Activated CD8-positive, alpha-beta T cell treated with anti-CD3 and anti-CD28 coated beads, Interleukin-2, amount 10 ng/mL, durations not matched to agents 7 days and 5 days (primary cell): ENCODE measurements at regions not wholly inside any gene's neighbourhood (a gene's known extent, or its start where the extent isn't known, plus 50 kb on each side); places are given as distances from the start of the nearest gene placed in this dataset.

Experiments used
- ATAC-seq: fragments of 150-1000 bp; cut with Tn5 transposase; one replicate; pipeline ENCODE4 v1.10.0; 2021; ENCODE audit warnings: moderate library complexity
- CTCF ChIA-PET: fragments of 350-600 bp; sonication (Branson Sonifier 250); formaldehyde crosslinking; loops from one replicate; lab custom pipeline; 2021; ENCODE audit warnings: antibody characterized with exemption; lab: Charles Lee
- POLR2A ChIA-PET: fragments of 350-600 bp; sonication (Branson Sonifier 250); formaldehyde crosslinking; loops from one replicate; lab custom pipeline; 2021; ENCODE audit warnings: antibody characterized with exemption; lab: Charles Lee
- DNase-seq: peaks from one replicate; pipeline ENCODE4 v3.0.0-alpha.2; 2020
- H3K27ac Mint-ChIP-seq: one replicate; pipeline ENCODE4 v1.8.0; 2021; ENCODE audit warnings: mild to moderate bottlenecking, mixed read lengths
- H3K27me3 Mint-ChIP-seq: one replicate; pipeline ENCODE4 v1.8.0; 2021; ENCODE audit warnings: low read depth, mixed read lengths
- H3K36me3 Mint-ChIP-seq: one replicate; pipeline ENCODE4 v1.8.0; 2021; ENCODE audit warnings: low read depth, mixed read lengths
- H3K4me1 Mint-ChIP-seq: one replicate; pipeline ENCODE4 v1.8.0; 2021; ENCODE audit warnings: low read depth, mixed read lengths
- H3K4me3 Mint-ChIP-seq: one replicate; pipeline ENCODE4 v1.8.0; 2021; ENCODE audit warnings: mild to moderate bottlenecking, mixed read lengths
- H3K9me3 Mint-ChIP-seq: one replicate; pipeline ENCODE4 v1.8.0; 2022; ENCODE audit warnings: mixed read lengths; ENCODE audit not compliant: insufficient read depth

DNA sequence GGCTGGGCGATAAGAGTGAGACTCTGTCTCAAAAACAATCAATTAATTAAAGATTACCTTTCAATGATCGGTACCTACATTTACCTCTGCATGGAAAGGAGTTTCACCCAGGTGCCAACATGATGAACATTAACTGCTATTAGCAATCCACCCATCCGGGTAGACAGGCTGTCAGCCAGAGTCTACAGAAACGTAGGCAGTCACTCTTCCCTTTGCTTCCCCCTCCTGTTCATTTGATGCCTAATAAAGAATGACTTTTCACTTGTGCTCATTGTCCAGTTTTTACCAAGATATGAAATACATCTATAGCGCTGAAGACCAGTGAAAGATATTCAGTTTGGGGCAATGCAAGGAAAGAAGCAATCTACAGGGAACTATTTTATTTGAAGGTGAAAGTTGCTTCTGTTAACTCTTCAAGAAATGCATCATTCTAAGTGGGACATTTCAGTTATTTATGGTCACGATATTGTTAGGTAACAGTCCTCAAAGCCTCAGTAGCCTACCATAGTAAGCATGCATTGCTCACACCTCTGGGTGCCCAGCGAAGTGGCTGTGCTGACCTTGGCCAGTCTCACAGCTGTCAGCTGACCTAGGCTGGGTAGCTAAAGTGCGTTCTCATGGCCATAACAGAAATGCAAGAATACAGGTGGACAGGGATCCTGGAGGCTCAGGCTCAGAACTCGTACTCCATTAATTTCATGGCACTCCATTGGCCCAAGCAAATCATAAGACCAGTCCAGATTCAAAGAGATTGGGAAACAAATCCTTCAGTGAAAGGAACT lies 87.2 kb upstream of the DMRT1 start:
- ChIA-PET POLR2A (interaction anchor here (0.8 kb wide), 1 partner anchor 298 kb away, joined by 3 read pairs; no protein-coding TSS in a partner anchor), CTCF (interaction anchor here (1.6 to 5.5 kb wide), 4 partner anchors 10 to 141 kb away, joined by 5 to 25 read pairs (median 14); no protein-coding TSS in a partner anchor)
- ATAC-seq (no peak), DNase-seq (no peak)
- peaks cover 65% of the 10 kb centered on the region for H3K4me1 Mint-ChIP-seq
- H3K27ac Mint-ChIP-seq: no peak overlapping the region
- peaks cover 1% of the 10 kb centered on the region for H3K27me3 Mint-ChIP-seq
- H3K36me3 Mint-ChIP-seq: no peaks in the 10 kb centered on the region
- H3K4me3 Mint-ChIP-seq: no peak overlapping the region
- H3K9me3 Mint-ChIP-seq: no peaks in the 10 kb centered on the region

DNA sequence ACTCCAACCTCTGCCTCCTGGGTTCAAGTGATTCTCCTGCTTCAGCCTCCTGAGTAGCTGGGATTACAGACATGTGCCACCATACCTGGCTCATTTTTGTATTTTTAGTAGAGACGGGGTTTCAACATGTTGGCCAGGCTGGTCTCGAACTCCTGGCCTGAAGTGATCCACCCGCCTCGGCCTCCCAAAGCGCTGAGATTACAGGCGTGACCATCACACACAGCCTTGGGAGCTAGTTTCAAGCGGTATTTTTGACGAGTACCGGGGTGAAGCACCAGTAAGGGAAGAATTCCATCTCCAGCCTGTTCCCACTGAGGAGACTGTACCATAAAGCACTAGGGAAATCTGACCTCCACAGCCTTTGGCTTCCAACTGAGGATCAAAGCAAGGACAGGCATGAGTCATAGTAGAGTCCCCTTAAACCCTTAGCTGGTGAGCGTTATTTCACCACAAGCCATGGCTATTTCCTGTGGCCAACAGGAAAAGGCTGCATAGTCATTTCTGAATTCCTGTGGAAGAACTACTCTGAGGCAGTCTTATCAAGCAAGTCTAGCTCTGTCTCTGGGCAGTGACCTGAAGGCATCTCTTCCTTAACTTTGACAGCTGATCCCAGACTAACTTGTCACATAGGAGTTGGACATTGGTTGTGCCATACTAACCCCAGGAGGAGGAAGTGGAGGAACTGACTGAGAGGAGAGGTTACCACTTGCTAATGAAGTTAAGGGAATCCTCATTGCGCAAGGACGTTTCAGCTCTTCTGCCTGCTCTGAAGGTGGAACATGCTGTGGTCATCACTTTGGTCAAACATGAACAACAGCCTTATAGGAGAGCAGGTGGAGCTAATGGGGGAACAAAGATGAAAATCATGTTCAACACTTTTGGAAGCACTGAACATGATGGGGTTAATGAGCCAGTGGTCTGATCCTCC lies 85.8 kb upstream of the DMRT1 start:
- Mint-ChIP-seq H3K36me3 (no peaks in the 10 kb centered on the region), H3K27me3 (peaks cover 1% of the 10 kb centered on the region), H3K4me3 (peak overlapping the region; percentile 32), H3K27ac (peak overlapping the region; percentile 54), H3K9me3 (no peaks in the 10 kb centered on the region), H3K4me1 (peaks cover 61% of the 10 kb centered on the region)
- ATAC-seq (peak; percentile 70), DNase-seq (peak; percentile 63)
- ChIA-PET CTCF (interaction anchor here (0.8 to 5.5 kb wide), 15 partner anchors 9 to 285 kb away, joined by 3 to 25 read pairs (median 5); no protein-coding TSS in a partner anchor), POLR2A (interaction anchor here (0.7 kb wide), 1 partner anchor 124 kb away, joined by 3 read pairs; no protein-coding TSS in a partner anchor)

GRCh38 chr9:757246-757881 lies 84.1 kb upstream of the DMRT1 start:
- DNase-seq (peak; percentile 35), ATAC-seq (peak; percentile 59)
- H3K27me3 Mint-ChIP-seq: peaks cover 4% of the 10 kb centered on the region
- H3K4me1 Mint-ChIP-seq: peaks cover 53% of the 10 kb centered on the region
- POLR2A ChIA-PET: interaction anchor here (0.5 kb wide), 1 partner anchor 1861 kb away, joined by 3 read pairs; no protein-coding TSS in a partner anchor
- CTCF ChIA-PET: interaction anchor here (0.8 to 5.5 kb wide), 7 partner anchors 9 to 315 kb away, joined by 3 to 25 read pairs (median 5); no protein-coding TSS in a partner anchor
- H3K9me3 Mint-ChIP-seq: no peaks in the 10 kb centered on the region
- H3K4me3 Mint-ChIP-seq: no peak overlapping the region
- no peak overlapping the region for H3K27ac Mint-ChIP-seq
- no peaks in the 10 kb centered on the region for H3K36me3 Mint-ChIP-seq

DNA sequence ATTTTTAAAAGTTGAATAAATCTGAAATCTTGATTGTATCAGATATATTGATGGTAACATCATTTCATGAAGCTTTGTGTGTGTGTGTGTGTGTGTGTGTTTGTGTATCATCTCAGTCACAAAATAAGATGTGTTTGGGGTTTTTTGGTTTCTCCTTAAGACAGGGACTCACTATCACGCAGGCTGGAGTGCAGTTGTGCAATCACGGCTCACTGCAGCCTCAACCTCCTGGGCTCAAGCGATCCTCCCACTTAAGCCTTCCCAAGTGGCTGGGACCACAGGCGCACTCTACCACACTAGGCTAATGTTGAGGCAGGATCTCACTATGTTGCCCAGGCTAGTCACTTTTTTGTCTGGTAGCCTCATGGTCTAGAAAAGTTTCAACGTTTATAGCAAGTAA lies 83.4 kb upstream of the DMRT1 start:
- Mint-ChIP-seq H3K36me3 (no peaks in the 10 kb centered on the region), H3K4me3 (no peak overlapping the region), H3K4me1 (peaks cover 51% of the 10 kb centered on the region), H3K27me3 (peaks cover 6% of the 10 kb centered on the region), H3K9me3 (no peaks in the 10 kb centered on the region), H3K27ac (no peak overlapping the region)
- POLR2A ChIA-PET: no interaction called here
- DNase-seq (no peak), ATAC-seq (no peak)
- CTCF ChIA-PET: interaction anchor here (1.0 to 5.5 kb wide), 5 partner anchors 9 to 145 kb away, joined by 3 to 25 read pairs (median 5); no protein-coding TSS in a partner anchor

DNA sequence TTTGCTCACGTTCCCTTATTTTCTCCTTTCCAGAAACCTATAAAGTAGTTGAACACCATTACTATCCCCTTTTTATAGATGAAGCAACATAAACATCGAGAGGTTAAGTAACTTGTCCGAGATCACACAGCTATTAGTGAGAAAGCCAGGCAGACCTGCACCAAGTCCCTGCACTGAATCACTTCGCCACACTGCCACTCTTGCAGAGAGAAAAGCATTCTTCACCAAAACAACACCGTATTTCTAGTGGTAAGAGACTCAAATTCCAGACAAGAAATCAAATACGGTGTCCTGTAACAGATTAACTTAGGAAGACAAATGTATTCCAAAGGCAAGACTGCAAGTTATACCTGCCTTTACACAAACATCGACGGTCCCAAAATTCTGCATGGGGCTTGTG lies 82.0 kb upstream of the DMRT1 start:
- POLR2A ChIA-PET: interaction anchor here (0.8 to 1.1 kb wide), 2 partner anchors 9 to 10 kb away, joined by 3 to 7 read pairs; no protein-coding TSS in a partner anchor
- H3K27me3 Mint-ChIP-seq: peaks cover 6% of the 10 kb centered on the region
- no peaks in the 10 kb centered on the region for H3K9me3 Mint-ChIP-seq
- DNase-seq (no peak), ATAC-seq (no peak)
- no peaks in the 10 kb centered on the region for H3K36me3 Mint-ChIP-seq
- CTCF ChIA-PET: interaction anchor here (0.8 to 5.5 kb wide), 4 partner anchors 111 to 249 kb away, joined by 3 to 25 read pairs (median 3); no protein-coding TSS in a partner anchor
- H3K4me1 Mint-ChIP-seq: peaks cover 51% of the 10 kb centered on the region
- no peak overlapping the region for H3K27ac Mint-ChIP-seq
- no peak overlapping the region for H3K4me3 Mint-ChIP-seq

- Mint-ChIP-seq H3K36me3 (no peaks in the 10 kb centered on the region), H3K27me3 (peaks cover 11% of the 10 kb centered on the region), H3K9me3 (no peaks in the 10 kb centered on the region), H3K27ac (no peak overlapping the region), H3K4me1 (peaks cover 44% of the 10 kb centered on the region), H3K4me3 (no peak overlapping the region)
- no peak for DNase-seq
- ChIA-PET CTCF (interaction anchor here (1.9 kb wide), 1 partner anchor 147 kb away, joined by 6 read pairs; no protein-coding TSS in a partner anchor), POLR2A (interaction anchor here (0.8 kb wide), 1 partner anchor 9 kb away, joined by 7 read pairs; no protein-coding TSS in a partner anchor)
- ATAC-seq: no peak
Observed at GRCh38 chr9:759983-760736, 81.3 kb upstream of the DMRT1 start.

DNA sequence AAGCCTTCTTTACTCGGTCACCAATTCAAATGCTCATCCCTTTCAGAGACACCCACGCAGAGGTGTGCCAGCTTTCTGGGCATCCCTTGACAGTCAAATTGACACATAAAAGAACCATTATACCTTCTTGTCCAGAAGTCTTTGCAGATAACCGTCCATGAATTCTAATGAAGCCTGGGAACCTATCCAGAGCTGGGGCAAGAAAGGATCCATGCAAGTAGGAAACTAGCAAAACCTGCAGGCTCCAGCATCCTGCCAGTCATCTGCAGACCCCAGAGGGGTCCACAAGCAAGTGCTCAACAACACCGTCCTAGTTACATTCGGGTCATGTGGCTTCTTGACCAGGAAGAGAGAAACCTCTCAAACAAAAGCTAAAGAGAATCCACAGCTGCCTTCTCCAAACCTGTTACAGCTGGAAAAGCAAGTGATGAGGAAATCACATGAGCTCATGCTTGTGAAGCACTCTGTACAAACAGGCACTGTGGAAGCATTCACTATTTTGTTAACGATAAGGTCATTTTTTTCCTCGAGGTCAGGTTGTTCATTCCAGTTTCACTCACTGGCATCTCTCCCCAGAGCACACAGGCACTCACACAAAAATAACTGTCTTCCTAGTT lies 80.2 kb upstream of the DMRT1 start:
- H3K27ac Mint-ChIP-seq: no peak overlapping the region
- no peaks in the 10 kb centered on the region for H3K9me3 Mint-ChIP-seq
- H3K4me3 Mint-ChIP-seq: no peak overlapping the region
- ChIA-PET CTCF (interaction anchor here (0.7 to 2.0 kb wide), 5 partner anchors 10 to 158 kb away, joined by 3 to 8 read pairs (median 5); no protein-coding TSS in a partner anchor), POLR2A (interaction anchor here (0.7 kb wide), 1 partner anchor 11 kb away, joined by 3 read pairs; no protein-coding TSS in a partner anchor)
- H3K4me1 Mint-ChIP-seq: peaks cover 34% of the 10 kb centered on the region
- H3K27me3 Mint-ChIP-seq: peaks cover 16% of the 10 kb centered on the region
- DNase-seq (no peak), ATAC-seq (no peak)
- H3K36me3 Mint-ChIP-seq: no peaks in the 10 kb centered on the region

DNA sequence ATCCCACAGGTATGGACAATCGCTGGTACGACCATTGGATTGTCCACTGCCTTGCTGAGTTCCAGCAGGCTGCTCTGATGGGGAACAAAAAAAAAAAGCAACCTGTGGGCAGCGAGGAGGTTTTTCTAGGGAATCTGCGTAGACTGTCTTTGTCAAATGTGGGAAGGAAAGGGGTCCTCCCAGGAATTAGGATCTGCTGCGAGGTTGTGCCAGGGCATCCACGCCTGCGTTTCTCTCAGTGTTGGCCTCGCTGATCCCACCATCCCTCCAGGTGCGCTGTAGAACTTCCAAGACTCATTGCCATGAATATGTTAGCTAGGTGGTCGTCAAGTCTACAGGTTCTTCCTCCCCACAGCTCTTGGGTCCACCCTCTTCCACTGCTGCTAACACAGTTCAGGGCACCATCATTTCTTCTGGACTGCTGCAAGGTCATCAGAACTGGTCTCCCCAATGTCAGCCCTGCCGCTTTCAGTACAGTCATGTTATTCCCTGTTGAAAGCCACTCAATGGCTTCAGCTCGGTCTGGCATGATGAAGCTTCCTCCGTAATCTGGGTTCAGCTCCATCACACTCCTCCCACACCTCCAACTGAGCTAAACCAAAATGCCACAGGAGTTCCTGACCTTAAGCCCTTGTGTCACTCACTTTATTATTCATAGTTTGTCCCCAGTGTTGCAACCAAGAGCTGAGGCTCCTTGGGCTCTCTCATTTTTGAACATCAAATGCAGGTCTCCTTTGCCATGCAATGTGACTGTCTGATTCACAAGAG lies 79.5 kb upstream of the DMRT1 start:
- POLR2A ChIA-PET: no interaction called here
- H3K27me3 Mint-ChIP-seq: peaks cover 16% of the 10 kb centered on the region
- DNase-seq (no peak), ATAC-seq (no peak)
- H3K36me3 Mint-ChIP-seq: no peaks in the 10 kb centered on the region
- H3K4me1 Mint-ChIP-seq: peaks cover 30% of the 10 kb centered on the region
- H3K4me3 Mint-ChIP-seq: no peak overlapping the region
- CTCF ChIA-PET: interaction anchor here (0.7 to 2.0 kb wide), 12 partner anchors 10 to 243 kb away, joined by 3 to 8 read pairs (median 4); no protein-coding TSS in a partner anchor
- H3K9me3 Mint-ChIP-seq: no peaks in the 10 kb centered on the region
- no peak overlapping the region for H3K27ac Mint-ChIP-seq

DNA sequence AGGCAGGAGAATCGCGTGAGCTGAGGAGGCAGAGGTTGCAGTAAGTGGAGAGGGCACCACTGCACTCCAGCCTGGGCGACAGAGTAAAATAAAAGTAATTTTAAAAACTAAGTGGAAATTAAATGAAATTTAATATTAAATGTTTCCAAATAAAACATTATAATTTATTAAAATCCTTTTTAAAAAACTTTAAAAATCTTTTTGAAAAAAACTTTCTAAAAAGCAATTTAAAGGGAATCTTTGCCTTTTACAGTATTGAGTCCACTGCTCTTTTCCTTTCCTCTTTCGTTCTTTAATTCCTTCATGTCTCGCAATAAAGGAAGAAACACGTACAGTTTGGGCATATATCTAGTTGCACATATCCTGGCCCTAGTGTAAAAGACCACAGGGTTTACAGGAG lies 77.8 kb upstream of the DMRT1 start:
- H3K4me1 Mint-ChIP-seq: peaks cover 23% of the 10 kb centered on the region
- no peak overlapping the region for H3K4me3 Mint-ChIP-seq
- ChIA-PET POLR2A (interaction anchor here (0.7 kb wide), 1 partner anchor 374 kb away, joined by 3 read pairs; no protein-coding TSS in a partner anchor), CTCF (interaction anchor here (0.9 to 3.5 kb wide), 14 partner anchors 8 to 259 kb away, joined by 3 to 29 read pairs (median 4); partner anchors contain the start of gene KANK1)
- H3K9me3 Mint-ChIP-seq: no peaks in the 10 kb centered on the region
- ATAC-seq (no peak), DNase-seq (no peak)
- peaks cover 24% of the 10 kb centered on the region for H3K27me3 Mint-ChIP-seq
- H3K27ac Mint-ChIP-seq: no peak overlapping the region
- H3K36me3 Mint-ChIP-seq: no peaks in the 10 kb centered on the region
